ENCODE measurements at regions not wholly inside any gene's neighbourhood (a gene's known extent, or its start where the extent isn't known, plus 50 kb on each side); places are given as distances from the start of the nearest gene placed in this dataset.
"Not testable (repeated sequence)": the region's sequence is repeated elsewhere in the genome, so short reads cannot be mapped to it uniquely, and the experiment has no call there.

GRCh38 chr4:174183259-174183658, 100.2 kb downstream of the FBXO8 start:
- FAIRE-seq = no peak

- FAIRE-seq = no peak
Observed at GRCh38 chr4:174181827-174182226, 101.6 kb downstream of the FBXO8 start.

- no peak for FAIRE-seq
Observed at GRCh38 chr4:174177536-174177935, 105.9 kb downstream of the FBXO8 start.

GRCh38 chr4:174175836-174176235, 107.6 kb downstream of the FBXO8 start:
- not testable (repeated sequence) for FAIRE-seq

- no peak for FAIRE-seq
Observed at GRCh38 chr4:174173360-174173759, 110.1 kb downstream of the FBXO8 start.

GRCh38 chr4:174172274-174172673, 111.2 kb downstream of the FBXO8 start:
- peak; percentile 56 for FAIRE-seq

GRCh38 chr4:174170906-174171305, 112.6 kb downstream of the FBXO8 start:
- FAIRE-seq = no peak

GRCh38 chr4:174170091-174170490, 113.4 kb downstream of the FBXO8 start:
- no peak for FAIRE-seq

GRCh38 chr4:174157106-174157607, 126.3 kb downstream of the FBXO8 start:
- peak; percentile 99 for FAIRE-seq

- no peak for FAIRE-seq
Observed at GRCh38 chr4:174156239-174156826, 127.1 kb downstream of the FBXO8 start.

GRCh38 chr4:174154215-174154854, 129.1 kb downstream of the FBXO8 start:
- FAIRE-seq = no peak

GRCh38 chr4:174152717-174153466, 130.6 kb downstream of the FBXO8 start:
- FAIRE-seq = no peak

- FAIRE-seq = peak; percentile 7
Observed at GRCh38 chr4:174147863-174148262, 135.6 kb downstream of the FBXO8 start.

- FAIRE-seq = peak; percentile 77
Observed at GRCh38 chr4:174144106-174144505, 139.4 kb downstream of the FBXO8 start.

- peak; percentile 17 for FAIRE-seq
Observed at GRCh38 chr4:174141876-174142275, 141.6 kb downstream of the FBXO8 start.

- peak; percentile 84 for FAIRE-seq
Observed at GRCh38 chr4:174138616-174139015, 144.9 kb downstream of the FBXO8 start.

- FAIRE-seq = no peak
Observed at GRCh38 chr4:174137698-174138097, 145.8 kb downstream of the FBXO8 start.

GRCh38 chr4:174135936-174136406, 147.5 kb downstream of the FBXO8 start:
- FAIRE-seq = peak; percentile 98

- FAIRE-seq = no peak
Observed at GRCh38 chr4:174135530-174135929, 147.9 kb downstream of the FBXO8 start.

- no peak for FAIRE-seq
Observed at GRCh38 chr4:174134361-174134760, 149.1 kb downstream of the FBXO8 start.

- no peak for FAIRE-seq
Observed at GRCh38 chr4:174133551-174133950, 149.9 kb downstream of the FBXO8 start.

- FAIRE-seq = no peak
Observed at GRCh38 chr4:174131901-174132300, 151.6 kb downstream of the FBXO8 start.

- no peak for FAIRE-seq
Observed at GRCh38 chr4:174122705-174123104, 160.8 kb downstream of the FBXO8 start.
